Heart right ventricle (tissue), 16 donors: ENCODE measurements at regions not wholly inside any gene's neighbourhood (a gene's known extent, or its start where the extent isn't known, plus 50 kb on each side); places are given as distances from the start of the nearest gene placed in this dataset.

Experiments
- ATAC-seq, 8 donors: fragments of 200-7000 bp; cut with Tn5 transposase; one replicate each; pipeline ENCODE4 v1.9.1; 2020; ENCODE audit warnings: mild to moderate bottlenecking in 8 of 8, moderate library complexity in 8 of 8, moderate number of reproducible peaks in 1 of 8
- DNase-seq, 2 donors: peaks; one replicate each; pipeline ENCODE4 v3.0.0-alpha.2; 2020
- H3K27ac ChIP-seq, 10 donors: fragments of 200-600 bp; sonication (generic) in 2 of 10; one replicate each; pipeline versions ENCODE4 v1.5.0 to v1.8.0; 2020 to 2022; ENCODE audit warnings: mild to moderate bottlenecking in 3 of 10
- H3K27me3 ChIP-seq, 7 donors: fragments of 200-600 bp; one replicate each; pipeline ENCODE4 v1.8.0; 2021 to 2022; ENCODE audit warnings: mild to moderate bottlenecking in 2 of 7
- H3K36me3 ChIP-seq, 9 donors: fragments of 200-600 bp; sonication (generic) in 1 of 9; one replicate each; pipeline versions ENCODE4 v1.5.0 to v1.8.0; 2020 to 2022; ENCODE audit warnings: mild to moderate bottlenecking in 2 of 9
- H3K4me1 ChIP-seq, 9 donors: fragments of 200-600 bp; sonication (generic) in 1 of 9; one replicate each; pipeline versions ENCODE4 v1.5.0 to v1.8.0; 2020 to 2022; ENCODE audit warnings: mild to moderate bottlenecking in 4 of 9
- H3K4me3 ChIP-seq, 10 donors: fragments of 200-600 bp; sonication (generic) in 2 of 10; one replicate each; pipeline versions ENCODE4 v1.5.0 to v1.8.0; 2020 to 2022; ENCODE audit warnings: mild to moderate bottlenecking in 7 of 10, moderate library complexity in 2 of 10
- H3K9me3 ChIP-seq, 11 donors: fragments of 200-600 bp in 10 of 11; sonication (generic) in 2 of 11; one replicate each; pipeline versions ENCODE4 v1.5.0 to v1.8.0; 2013 to 2022; ENCODE audit warnings: mild to moderate bottlenecking in 2 of 11, control low read depth in 1 of 11, moderate library complexity in 1 of 11
- CTCF ChIP-seq, 9 donors: fragments of 200-600 bp; sonication (generic) in 2 of 9; IDR thresholded peaks; one replicate each; pipeline versions ENCODE4 v1.5.0 to v1.8.0; 2021 to 2022; ENCODE audit warnings: antibody characterized with exemption in 9 of 9, mild to moderate bottlenecking in 5 of 9, moderate library complexity in 1 of 9
- WGBS, 2 donors: extraction: QIAGEN DNeasy Blood & Tissue Kit; methylation state at CpG; one replicate each; pipeline ENCODE4 v1.1.7; 2013; ENCODE audit warnings: inconsistent platforms in 1 of 2; 5-methylcytosine and 5-hydroxymethylcytosine counted together
- intact Hi-C, 10 donors: fragments of 100-400 bp; cut with DNase I; formaldehyde crosslinking; loops; one replicate each; pipeline versions ENCODE4 v1.11.1 to v1.14.2; 2022
- donor health status: Arrhythmogenic right ventricular cardiomyopathy.
- donor health status: ischemic (EF 13 %, LVEDD 7.1; RV severe dilation, severe dysfunction).
- donor health status: healthy with polysubstance abuse.
- donor health status: DM: no; HTN: yes; CAD: no.
- donor health status: DM: no; HTN: no; CAD: no.
- donor health status: ischemic (EF 25% LVEDD 6.9; RV normal size, moderate dysfunction).
- donor health status: ischemic (EF 25% LVEDD 5.7; RV mildly dilated, moderate dysfunction).
- donor health status: healthy.
- donor health status: DM: yes; HTN: yes; CAD: no.
- donor health status: Ischemic cardiomyopathy.
- donor health status: ischemic (EF 35%, LVEDD 5.7; RV mildly dilated, moderate dysfunction).
- donor health status: nonischemic (EF 11% LVEDD 7.7; RV severe dilation, severe dysfunction).
- donor health status: DM: yes; HTN: yes; CAD: no.
- donor health status: PGD.
- donor health status: ischemic (EF 29% LVEDD 5.4; RV normal size, mild dysfunction).
- donor health status: nonischemic (EF 23%, LVEDD 6.1; RV moderate dilation, normal function).

- Histone ChIP-seq H3K27me3 (peaks cover 0 to 38% (median 11%) of the 10 kb centered on the region in 7 donors), H3K27ac (no peak overlapping the region), H3K4me1 (no peaks in the 10 kb centered on the region), H3K9me3 (no peaks in the 10 kb centered on the region), H3K36me3 (no peaks in the 10 kb centered on the region), H3K4me3 (no peak overlapping the region)
- ATAC-seq: no peak
- no peak for TF ChIP-seq CTCF (IDR thresholded peaks at IDR 0.05)
- DNase-seq: no peak
- WGBS, 2 donors: 87% methylated on average over 20 of the region's 20 CpGs
- intact Hi-C loops: no loop called here
These were observed 280.5 kb upstream of the IRX4 start for GRCh38 chr5:2163060-2163856.

- no peaks in the 10 kb centered on the region for H3K4me1 ChIP-seq
- H3K9me3 ChIP-seq: no peaks in the 10 kb centered on the region
- 87 to 91% methylated on average over 2 of the region's 2 CpGs for WGBS, 2 donors
- H3K36me3 ChIP-seq: no peaks in the 10 kb centered on the region
- DNase-seq (no peak), ATAC-seq (no peak)
- no peak overlapping the region for H3K27ac ChIP-seq
- TF ChIP-seq CTCF (IDR thresholded peaks at IDR 0.05): no peak
- intact Hi-C loops: no loop called here
- H3K4me3 ChIP-seq: no peak overlapping the region
- peaks cover 0 to 20% (median 8%) of the 10 kb centered on the region in 7 donors for H3K27me3 ChIP-seq
These were observed 278.1 kb upstream of the IRX4 start for GRCh38 chr5:2160811-2161210.

- intact Hi-C loops: loop anchor here in 3 of 10 donors (10.0 kb wide), 1 partner anchor 394 kb away; no protein-coding TSS in a partner anchor
- Histone ChIP-seq H3K4me3 (no peak overlapping the region), H3K4me1 (no peaks in the 10 kb centered on the region), H3K9me3 (no peaks in the 10 kb centered on the region), H3K27me3 (peaks cover 0 to 6% (median 0%) of the 10 kb centered on the region in 7 donors), H3K36me3 (no peaks in the 10 kb centered on the region), H3K27ac (no peak overlapping the region)
- no peak for TF ChIP-seq CTCF (IDR thresholded peaks at IDR 0.05)
- DNase-seq (no peak), ATAC-seq (no peak)
- 46 to 55% methylated on average over 9 of the region's 9 CpGs for WGBS, 2 donors
These were observed 276.0 kb upstream of the IRX4 start for GRCh38 chr5:2158767-2159166.

GRCh38 chr5:2158109-2158508 is 275.4 kb upstream of the IRX4 start:
- H3K4me3 ChIP-seq: no peak overlapping the region
- H3K27me3 ChIP-seq: peaks cover 0 to 3% (median 0%) of the 10 kb centered on the region in 7 donors
- WGBS, 2 donors: 66 to 68% methylated on average over 5 of the region's 5 CpGs
- TF ChIP-seq CTCF (IDR thresholded peaks at IDR 0.05): no peak
- no peaks in the 10 kb centered on the region for H3K9me3 ChIP-seq
- H3K4me1 ChIP-seq: no peaks in the 10 kb centered on the region
- ATAC-seq (no peak), DNase-seq (no peak)
- no peak overlapping the region for H3K27ac ChIP-seq
- intact Hi-C loops: loop anchor here in 3 of 10 donors (10.0 kb wide), 1 partner anchor 393 kb away; no protein-coding TSS in a partner anchor
- H3K36me3 ChIP-seq: no peaks in the 10 kb centered on the region
